COLO668 (cell line): ENCODE measurements at regions not wholly inside any gene's neighbourhood (a gene's known extent, or its start where the extent isn't known, plus 50 kb on each side); places are given as distances from the start of the nearest gene placed in this dataset.
"Not testable (repeated sequence)": the region's sequence is repeated elsewhere in the genome, so short reads cannot be mapped to it uniquely, and the experiment has no call there.

Experiments used
- DNase-seq: peaks from one replicate; lab custom pipeline; 2025; ENCODE audit not compliant: unreplicated experiment; lab: John Stamatoyannopoulos, UW

- no peak for DNase-seq
Observed at GRCh38 chr2:10223471-10223870, 79.2 kb upstream of the HPCAL1 start.

- DNase-seq = no peak
Observed at GRCh38 chr2:10223932-10224720, 78.6 kb upstream of the HPCAL1 start.

GRCh38 chr2:10224734-10225133, 78.0 kb upstream of the HPCAL1 start:
- DNase-seq = no peak

- peak; percentile 41 for DNase-seq
Observed at GRCh38 chr2:10225291-10226037, 77.2 kb upstream of the HPCAL1 start.

DNA sequence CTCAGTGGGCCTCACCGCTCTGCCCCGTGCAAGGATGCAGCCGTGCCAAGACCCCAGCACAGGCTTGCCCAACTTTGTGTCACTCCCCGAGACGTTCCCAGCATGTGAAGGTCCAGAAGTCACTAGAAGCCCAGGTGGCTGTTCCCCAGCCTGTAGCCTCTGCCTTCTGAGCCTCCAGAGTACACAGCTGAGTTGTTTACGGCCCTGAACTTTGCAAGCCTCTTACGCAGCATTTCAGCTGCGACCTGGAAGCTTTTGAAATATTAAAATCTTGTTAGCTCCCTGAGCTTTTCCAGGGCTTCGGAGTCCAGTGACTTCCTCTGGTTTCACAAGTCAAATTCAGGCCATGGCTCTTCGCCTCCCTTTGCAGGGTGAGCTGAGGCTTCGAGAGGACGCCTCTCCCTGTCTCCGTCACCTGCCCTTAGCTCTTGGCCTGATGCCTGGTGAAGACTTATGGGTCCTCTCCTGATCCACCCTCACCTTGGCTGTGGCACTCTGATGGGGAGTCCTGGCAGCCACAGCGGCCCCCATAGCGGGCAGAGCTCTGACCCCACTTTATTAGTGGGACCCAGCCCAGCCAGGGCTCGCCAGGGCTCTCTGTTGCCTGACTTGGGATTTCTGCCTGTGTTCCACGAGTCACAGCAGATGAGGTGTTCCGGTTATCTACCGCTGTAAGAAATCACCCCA, 76.5 kb upstream of the HPCAL1 start:
- no peak for DNase-seq

DNA sequence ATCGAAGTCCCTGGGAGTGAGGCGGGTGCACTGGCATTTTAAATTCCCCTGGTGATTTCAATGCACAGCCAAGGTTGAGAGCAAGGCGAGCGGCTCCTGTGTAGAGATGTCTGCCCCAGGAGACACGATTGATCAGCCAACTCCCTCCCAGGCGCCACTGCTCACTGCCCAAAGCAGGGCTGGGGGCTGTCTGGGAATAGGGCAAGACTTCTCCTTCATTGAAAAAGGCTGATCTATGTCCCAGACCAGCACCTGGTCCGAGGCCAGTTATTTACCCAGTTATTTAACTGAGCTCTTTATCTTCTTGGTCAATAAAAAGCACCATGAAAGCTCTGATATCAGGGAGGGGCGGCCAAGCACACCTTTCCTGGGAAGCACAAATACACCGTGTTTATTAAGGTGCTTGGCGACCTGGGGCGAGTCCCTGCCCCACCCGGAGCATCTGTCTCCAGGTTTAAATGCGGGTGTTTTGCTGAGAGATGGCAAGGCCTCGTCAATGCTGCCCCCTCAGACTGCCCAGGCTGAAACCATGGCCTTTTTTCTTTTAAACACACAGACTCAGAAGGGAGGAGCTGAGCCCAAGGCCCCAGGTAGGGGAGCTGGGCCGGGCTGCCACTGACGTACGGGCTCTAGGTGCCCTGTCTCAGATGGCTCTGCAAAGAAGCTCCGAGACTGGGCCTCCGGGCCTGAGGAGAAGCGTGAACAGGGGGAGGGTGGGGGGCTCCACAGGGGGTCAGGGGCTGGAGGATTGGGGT, 73.9 kb upstream of the HPCAL1 start:
- peak; percentile 77 for DNase-seq

DNA sequence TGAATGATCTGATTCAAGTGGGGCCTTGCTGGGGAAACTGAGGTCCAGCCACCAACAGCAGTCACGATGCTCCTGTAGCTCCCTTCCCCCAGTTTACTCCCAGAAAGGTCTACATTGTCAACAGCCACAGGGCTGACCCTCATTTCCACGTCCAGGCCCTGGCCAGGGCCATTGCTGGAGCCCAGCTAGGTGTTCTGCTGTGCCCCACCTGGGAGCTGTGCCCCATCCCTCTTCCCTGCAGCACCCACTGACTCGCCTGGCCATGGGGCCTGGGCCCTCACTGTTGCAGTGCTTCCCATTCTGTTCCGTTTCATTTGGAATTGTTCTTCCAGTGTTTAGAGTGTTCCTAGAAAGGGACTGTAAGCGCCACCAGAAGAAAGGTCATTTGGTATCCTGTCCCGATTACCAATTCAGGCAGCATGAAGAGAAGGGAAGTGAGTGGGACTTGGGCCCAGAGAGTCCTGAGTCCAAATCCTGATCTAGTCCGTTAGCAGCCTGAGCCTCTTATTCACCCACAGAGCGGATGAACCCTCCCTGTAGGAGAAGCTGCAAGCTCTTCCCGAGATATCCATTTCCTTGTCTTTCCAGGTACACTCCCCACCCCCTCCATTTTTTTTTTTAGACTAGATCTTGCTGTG, 73.1 kb upstream of the HPCAL1 start:
- no peak for DNase-seq

DNA sequence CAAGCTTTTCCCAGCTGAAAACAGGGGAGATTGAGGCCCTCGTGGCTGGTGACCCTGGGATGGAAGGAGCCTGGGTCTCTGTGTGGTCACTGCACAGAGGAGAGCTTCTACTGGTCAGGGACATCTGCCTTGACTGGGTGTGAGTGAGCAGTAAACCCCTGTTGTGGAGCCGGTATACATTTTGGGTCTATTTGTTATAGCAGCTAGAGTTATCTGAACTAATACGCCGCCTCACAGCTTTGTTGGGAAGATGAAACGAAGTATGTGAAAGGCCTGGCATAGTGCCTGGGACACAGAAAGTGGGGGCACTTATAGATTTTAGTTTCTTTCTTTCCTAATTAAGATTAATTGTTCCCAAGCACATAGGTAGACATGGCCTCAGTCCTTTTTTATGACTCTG, 72.2 kb upstream of the HPCAL1 start:
- no peak for DNase-seq

DNA sequence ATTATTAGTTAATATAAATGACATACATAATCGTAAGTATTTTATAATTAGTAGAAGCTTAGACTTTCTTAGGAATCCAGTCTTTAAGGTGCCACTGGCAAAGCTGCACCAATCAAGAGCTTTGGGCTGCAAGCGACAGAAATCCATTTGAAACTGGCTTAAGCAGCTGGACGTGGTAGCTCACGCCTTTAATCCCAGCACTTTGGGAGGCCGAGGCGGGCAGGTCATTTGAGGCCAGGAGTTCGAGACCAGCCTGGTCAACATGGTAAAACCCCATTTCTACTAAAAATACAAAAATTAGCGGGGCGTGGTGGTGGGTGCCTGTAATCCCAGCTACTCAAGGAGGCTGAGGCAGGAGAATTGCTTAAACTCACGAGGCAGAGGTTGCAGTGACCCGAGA, 71.8 kb upstream of the HPCAL1 start:
- not testable (repeated sequence) for DNase-seq

DNA sequence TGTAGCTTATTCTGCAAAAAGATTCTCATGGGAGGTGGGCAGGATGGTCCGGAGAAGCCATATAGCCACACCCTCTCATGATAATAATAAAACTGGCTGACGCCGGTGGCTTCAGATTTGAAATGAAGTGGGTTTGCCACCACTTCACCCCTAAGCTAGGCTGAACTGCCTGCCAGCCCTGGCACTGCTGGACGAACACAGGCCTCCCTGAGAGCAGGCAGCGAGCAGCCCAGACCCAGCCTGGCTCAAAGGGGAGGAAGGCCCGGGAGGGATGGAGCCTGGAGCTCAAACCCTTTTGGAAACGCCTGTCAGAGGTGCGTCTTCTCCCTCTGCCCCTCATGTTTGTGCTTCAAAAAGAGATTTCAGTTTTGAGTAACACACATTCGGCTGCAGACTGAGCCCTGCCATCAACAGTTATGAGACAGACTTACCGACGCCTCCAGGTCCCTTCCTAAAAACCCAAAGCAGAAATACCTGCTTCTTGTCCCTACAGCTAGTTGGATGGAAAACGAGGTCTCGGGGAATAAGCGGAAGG, 71.1 kb upstream of the HPCAL1 start:
- no peak for DNase-seq

- no peak for DNase-seq
Observed at GRCh38 chr2:10232096-10232815, 70.4 kb upstream of the HPCAL1 start.

DNA sequence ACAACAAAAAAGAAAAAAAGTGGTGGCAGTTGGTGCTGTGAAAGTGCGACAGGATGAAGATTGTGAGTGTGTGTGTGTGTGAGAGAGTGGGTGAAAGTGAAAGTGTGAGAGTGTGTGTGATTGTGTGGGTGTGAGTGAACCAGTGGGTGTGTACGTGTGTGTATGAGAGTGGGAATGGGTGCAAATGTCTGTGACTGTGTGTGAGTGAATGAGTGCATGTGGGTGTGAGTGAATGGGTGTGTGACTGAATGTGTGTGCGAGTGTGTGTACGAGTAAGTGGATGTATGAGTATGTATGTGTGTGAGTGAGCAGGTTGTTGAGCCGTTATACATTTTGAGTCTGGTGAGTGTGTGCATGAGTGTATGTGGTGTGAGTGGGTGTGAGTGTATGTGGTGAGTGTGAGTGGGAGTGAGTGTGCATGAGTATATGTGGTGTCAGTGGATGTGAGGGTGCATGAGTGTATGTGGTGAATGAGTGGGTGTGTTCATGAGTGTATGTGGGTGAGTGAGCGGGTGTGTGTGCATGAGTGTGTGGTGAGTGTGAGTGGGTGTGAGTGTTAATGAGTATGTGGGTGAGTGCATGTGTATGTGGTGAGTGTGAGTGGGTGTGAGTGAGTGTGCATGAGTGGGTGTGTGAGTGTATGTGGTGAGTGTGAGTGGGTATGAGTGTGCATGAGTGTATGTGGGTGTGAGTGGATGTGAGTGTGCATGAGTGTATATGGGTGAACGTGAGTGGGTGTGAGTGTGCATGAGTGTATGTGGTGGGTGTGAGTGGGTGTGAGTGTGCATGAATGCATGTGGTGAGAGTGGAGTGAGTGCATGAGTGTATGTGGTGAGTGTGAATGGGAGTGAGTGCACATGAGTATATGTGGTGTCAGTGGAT, 69.3 kb upstream of the HPCAL1 start:
- DNase-seq = no peak

- DNase-seq = no peak
Observed at GRCh38 chr2:10234013-10234306, 68.7 kb upstream of the HPCAL1 start.

- DNase-seq = no peak
Observed at GRCh38 chr2:10234409-10235094, 68.2 kb upstream of the HPCAL1 start.

DNA sequence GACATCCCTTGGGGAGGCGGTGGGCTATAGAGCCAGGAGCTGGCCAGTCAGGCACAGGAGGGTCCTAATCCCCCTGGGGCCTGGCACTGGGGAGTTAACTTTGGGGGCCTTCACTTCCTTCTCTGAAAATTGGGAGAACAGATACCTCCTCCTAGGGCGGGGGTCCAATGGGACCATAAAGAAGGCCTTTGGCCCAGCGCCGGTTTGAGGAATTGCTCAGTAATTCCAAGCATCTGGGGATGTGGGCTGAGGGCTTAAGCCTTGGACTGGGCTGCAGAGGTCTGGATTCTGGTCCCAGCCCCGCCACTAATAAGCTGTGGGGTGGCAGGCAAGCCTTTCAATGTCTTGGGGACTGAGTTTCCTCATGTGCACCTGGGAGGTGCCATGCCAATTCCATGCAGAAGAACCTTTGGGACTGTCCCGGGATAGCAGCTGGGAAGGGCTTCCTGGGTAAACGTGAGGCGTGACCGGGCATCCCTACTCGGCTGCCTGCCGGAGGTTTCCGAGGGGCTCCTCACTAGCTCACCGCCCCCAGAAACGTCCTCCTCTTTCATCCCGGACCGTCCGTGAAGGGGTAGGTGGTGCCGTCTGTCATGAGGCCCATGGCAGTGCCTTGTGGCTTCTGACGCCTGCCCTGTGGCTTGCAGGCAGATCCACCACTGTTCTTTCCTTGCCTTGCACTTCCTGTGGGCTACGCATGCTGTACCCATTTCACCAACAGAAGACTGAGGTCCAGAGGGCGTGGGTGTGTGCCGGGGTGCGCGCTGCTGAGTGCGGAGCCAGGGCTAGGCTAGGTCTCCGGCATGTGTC, 67.4 kb upstream of the HPCAL1 start:
- no peak for DNase-seq

DNA sequence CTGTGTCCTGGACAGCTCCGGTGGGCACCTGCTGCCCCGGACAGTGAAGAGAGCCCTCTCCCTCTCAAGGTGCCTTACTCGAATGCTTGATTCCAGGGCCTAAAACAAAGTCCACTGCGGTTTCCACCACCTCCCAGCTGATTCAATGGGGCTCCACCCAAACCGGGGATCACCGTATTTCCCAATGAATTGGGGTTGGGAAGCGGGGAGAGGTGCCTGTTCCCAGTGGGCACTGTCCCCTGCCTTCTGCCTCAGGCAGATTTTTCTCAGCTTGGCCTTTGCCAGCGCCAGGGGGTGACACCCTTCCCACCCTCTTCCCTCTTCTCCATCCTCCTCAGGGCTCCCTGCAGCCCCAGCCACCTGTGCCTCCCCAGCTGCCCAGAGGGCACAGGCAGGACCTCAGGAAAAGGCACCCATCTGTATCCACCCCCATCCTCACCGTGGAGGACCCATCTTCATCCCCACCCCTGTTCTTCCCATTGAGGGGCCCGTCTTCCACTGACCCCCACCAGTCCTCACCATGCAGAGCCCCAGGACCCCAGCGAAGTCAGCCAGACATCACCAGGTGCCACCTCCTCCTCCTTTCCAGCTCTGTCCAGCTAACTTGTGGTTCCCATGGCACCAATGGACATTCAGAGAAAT, 66.7 kb upstream of the HPCAL1 start:
- no peak for DNase-seq
